ENCODE measurements at regions not wholly inside any gene's neighbourhood (a gene's known extent, or its start where the extent isn't known, plus 50 kb on each side); places are given as distances from the start of the nearest gene placed in this dataset.

DNA sequence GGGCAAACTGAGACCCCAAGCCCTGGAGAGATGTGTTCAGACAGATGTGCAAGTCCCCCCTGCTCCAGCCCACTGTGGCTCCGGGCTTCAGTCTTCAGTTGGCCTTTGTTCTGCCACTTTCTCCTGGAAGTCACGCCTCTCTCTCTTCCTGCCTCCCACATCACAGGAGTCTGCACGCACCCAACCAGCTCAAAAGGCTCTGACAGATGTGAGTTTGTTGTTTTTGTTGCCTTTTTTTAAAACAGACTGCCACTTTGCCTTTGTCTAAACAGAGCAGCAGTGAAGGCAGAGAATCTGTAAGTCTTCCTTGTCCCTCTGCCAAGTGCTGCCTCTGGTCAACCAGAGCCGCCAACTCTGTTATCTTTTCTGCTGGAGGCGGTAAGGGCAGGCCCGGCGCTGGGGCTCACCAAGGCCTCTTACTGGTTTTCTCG, 149.7 kb downstream of the TFAP2C start:
- TF ChIP-seq BHLHE40 (IDR thresholded peaks at IDR 0.05; ENCODE audit: borderline replicate concordance): no peak
- no peak for TF ChIP-seq SP1 (IDR thresholded peaks at IDR 0.05)
- no peak for TF ChIP-seq TARDBP (IDR thresholded peaks at IDR 0.05)
- no peak for TF ChIP-seq HDGF (IDR thresholded peaks at IDR 0.05; ENCODE audit: borderline replicate concordance)
- no peak for TF ChIP-seq FOXM1 (IDR thresholded peaks at IDR 0.05; ENCODE audit: borderline replicate concordance)
- TF ChIP-seq ELF4 (IDR thresholded peaks at IDR 0.05): no peak
- no peak for TF ChIP-seq ZNF384 (IDR thresholded peaks at IDR 0.05)
- no peak for TF ChIP-seq PKNOX1 (IDR thresholded peaks at IDR 0.05)
- no peak for TF ChIP-seq FOXK2 (IDR thresholded peaks at IDR 0.05)
- TF ChIP-seq SUZ12 (IDR thresholded peaks at IDR 0.05): no peak
- TF ChIP-seq CTBP1 (IDR thresholded peaks at IDR 0.05; ENCODE audit: borderline replicate concordance): no peak
- TF ChIP-seq NFRKB (IDR thresholded peaks at IDR 0.05): no peak
- no peak for TF ChIP-seq FOXA1 (IDR thresholded peaks at IDR 0.05)

Measured in HEK293T (cell line).